GM21367 (cell line): ENCODE measurements at regions not wholly inside any gene's neighbourhood (a gene's known extent, or its start where the extent isn't known, plus 50 kb on each side); places are given as distances from the start of the nearest gene placed in this dataset.
"Not testable (repeated sequence)": the region's sequence is repeated elsewhere in the genome, so short reads cannot be mapped to it uniquely, and the experiment has no call there.

ENCODE experiments used
- ATAC-seq: cut with Tn5 transposase; IDR thresholded peaks from one replicate; pipeline ENCODE4 v1.9.1; 2021; ENCODE audit not compliant: unreplicated experiment

GRCh38 chr1:242738702-242739645 is 214.5 kb upstream of the PLD5 start:
- ATAC-seq = no peak

GRCh38 chr1:242736611-242737010 is 212.1 kb upstream of the PLD5 start:
- ATAC-seq = no peak

GRCh38 chr1:242735323-242735722 is 210.8 kb upstream of the PLD5 start:
- no peak for ATAC-seq

- no peak for ATAC-seq
These were observed 206.9 kb upstream of the PLD5 start for GRCh38 chr1:242731446-242731845.

- no peak for ATAC-seq
These were observed 204.2 kb upstream of the PLD5 start for GRCh38 chr1:242728696-242729095.

GRCh38 chr1:242723044-242723716 is 198.7 kb upstream of the PLD5 start:
- no peak for ATAC-seq

GRCh38 chr1:242718967-242719366 is 194.5 kb upstream of the PLD5 start:
- ATAC-seq = no peak

- ATAC-seq = no peak
These were observed 187.8 kb upstream of the PLD5 start for GRCh38 chr1:242712248-242712647.

- no peak for ATAC-seq
These were observed 186.3 kb upstream of the PLD5 start for GRCh38 chr1:242710847-242711246.

GRCh38 chr1:242710286-242710685 is 185.8 kb upstream of the PLD5 start:
- no peak for ATAC-seq

GRCh38 chr1:242703467-242703866 is 179.0 kb upstream of the PLD5 start:
- no peak for ATAC-seq

GRCh38 chr1:242692988-242693387 is 168.5 kb upstream of the PLD5 start:
- no peak for ATAC-seq

GRCh38 chr1:242691610-242691945 is 167.1 kb upstream of the PLD5 start:
- no peak for ATAC-seq

- ATAC-seq = no peak
These were observed 166.5 kb upstream of the PLD5 start for GRCh38 chr1:242690849-242691609.

GRCh38 chr1:242689378-242689777 is 164.9 kb upstream of the PLD5 start:
- no peak for ATAC-seq

GRCh38 chr1:242674951-242675645 is 150.6 kb upstream of the PLD5 start:
- no peak for ATAC-seq

GRCh38 chr1:242673652-242674051 is 149.2 kb upstream of the PLD5 start:
- ATAC-seq = no peak

GRCh38 chr1:242673165-242673564 is 148.7 kb upstream of the PLD5 start:
- ATAC-seq = not testable (repeated sequence)

GRCh38 chr1:242670019-242670418 is 145.5 kb upstream of the PLD5 start:
- ATAC-seq = no peak

GRCh38 chr1:242662886-242663285 is 138.4 kb upstream of the PLD5 start:
- ATAC-seq = no peak

GRCh38 chr1:242653772-242654171 is 129.3 kb upstream of the PLD5 start:
- not testable (repeated sequence) for ATAC-seq
